ENCODE measurements at regions not wholly inside any gene's neighbourhood (a gene's known extent, or its start where the extent isn't known, plus 50 kb on each side); places are given as distances from the start of the nearest gene placed in this dataset.

DNA sequence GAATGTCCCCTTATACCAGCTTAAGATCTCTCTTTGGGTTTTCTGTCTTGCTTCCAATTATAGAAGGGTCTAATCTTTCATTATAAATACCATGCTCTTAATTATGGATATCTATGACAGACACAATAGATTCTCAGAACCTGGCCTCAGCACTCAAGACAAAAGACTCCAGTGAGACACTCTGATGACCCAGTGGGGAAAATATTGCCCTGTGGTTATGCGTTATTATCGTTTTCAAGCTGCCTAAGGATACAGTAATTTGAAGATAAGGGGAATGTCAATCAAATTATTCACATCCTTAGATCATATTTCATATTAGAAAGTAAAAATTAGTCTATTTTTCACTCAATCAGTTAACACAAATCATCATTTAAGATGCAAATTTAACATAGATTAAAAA, 748.8 kb downstream of the XPNPEP1 start:
- intact Hi-C loops (cut with DNase I), result no loop called here
- Histone ChIP-seq H3K27ac (ENCODE audit: low read depth in 2 of 2, low read length in 2 of 2) (no peak overlapping the region), H3K27me3 (ENCODE audit: control insufficient read depth, insufficient read depth, low read length) (no peaks in the 10 kb centered on the region), H3K9me3 (ENCODE audit: control insufficient read depth in 2 of 3, insufficient read depth in 1 of 3, low read length in 3 of 3) (no peaks in the 10 kb centered on the region), H3K36me3 (ENCODE audit: control insufficient read depth in 2 of 3, insufficient read depth in 3 of 3, low read length in 3 of 3) (no peaks in the 10 kb centered on the region), H3K4me3 (ENCODE audit: low read length in 3 of 3) (no peak overlapping the region), H3K9ac (ENCODE audit: low read length in 3 of 3) (no peak overlapping the region), H3K4me1 (ENCODE audit: control insufficient read depth in 2 of 3, insufficient read depth in 2 of 3, low read depth in 1 of 3, low read length in 3 of 3) (no peaks in the 10 kb centered on the region)
- no peak for FAIRE-seq
- TF ChIP-seq, protein P1, sequence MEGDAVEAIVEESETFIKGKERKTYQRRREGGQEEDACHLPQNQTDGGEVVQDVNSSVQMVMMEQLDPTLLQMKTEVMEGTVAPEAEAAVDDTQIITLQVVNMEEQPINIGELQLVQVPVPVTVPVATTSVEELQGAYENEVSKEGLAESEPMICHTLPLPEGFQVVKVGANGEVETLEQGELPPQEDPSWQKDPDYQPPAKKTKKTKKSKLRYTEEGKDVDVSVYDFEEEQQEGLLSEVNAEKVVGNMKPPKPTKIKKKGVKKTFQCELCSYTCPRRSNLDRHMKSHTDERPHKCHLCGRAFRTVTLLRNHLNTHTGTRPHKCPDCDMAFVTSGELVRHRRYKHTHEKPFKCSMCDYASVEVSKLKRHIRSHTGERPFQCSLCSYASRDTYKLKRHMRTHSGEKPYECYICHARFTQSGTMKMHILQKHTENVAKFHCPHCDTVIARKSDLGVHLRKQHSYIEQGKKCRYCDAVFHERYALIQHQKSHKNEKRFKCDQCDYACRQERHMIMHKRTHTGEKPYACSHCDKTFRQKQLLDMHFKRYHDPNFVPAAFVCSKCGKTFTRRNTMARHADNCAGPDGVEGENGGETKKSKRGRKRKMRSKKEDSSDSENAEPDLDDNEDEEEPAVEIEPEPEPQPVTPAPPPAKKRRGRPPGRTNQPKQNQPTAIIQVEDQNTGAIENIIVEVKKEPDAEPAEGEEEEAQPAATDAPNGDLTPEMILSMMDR (IDR thresholded peaks at IDR 0.05; ENCODE audit: borderline replicate concordance, extremely low read depth, insufficient read depth), result no peak
- DNase-seq, result no peak

DNA sequence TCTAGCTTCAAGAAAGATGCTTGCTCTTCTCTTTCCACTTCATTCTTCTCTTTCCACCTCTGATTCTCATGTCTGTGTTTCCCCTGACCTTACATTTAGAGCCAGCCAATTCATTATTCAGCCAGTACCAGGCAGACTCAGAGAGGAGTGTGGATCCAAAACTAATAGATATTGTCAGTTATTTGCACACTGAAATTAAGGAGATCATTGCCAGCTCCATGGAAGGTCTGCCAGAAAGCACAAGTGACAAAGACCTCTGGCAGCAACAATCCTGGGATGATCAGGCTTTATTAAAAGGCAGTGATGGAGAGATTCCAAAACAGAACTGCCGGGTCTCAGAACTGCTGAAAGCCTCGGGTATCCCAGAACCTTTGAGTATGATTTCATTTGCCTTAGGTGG, 749.4 kb downstream of the XPNPEP1 start:
- no peak for FAIRE-seq

DNA sequence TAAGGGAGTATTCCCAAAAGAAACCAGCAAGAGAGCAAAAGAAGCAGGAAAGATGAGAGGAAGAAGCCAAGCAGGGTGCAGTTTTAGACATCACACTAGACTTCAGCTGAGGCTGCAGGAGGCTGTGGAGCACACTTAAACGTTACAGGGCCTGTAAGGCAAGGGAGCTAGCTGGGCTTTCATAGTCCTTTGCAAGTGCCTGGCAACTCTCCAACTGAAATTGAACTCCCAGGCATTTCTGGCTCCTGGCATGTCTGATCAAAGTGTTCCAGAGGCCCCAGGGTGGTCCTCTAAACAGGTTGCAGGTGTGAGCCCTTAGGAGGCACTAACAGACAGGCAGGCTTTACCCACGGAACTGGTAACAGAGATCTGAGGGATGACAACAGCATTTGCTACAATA, 750.2 kb downstream of the XPNPEP1 start:
- Histone ChIP-seq H3K36me3 (ENCODE audit: control insufficient read depth in 2 of 3, insufficient read depth in 3 of 3, low read length in 3 of 3) (no peaks in the 10 kb centered on the region), H3K4me3 (ENCODE audit: low read length in 3 of 3) (no peak overlapping the region), H3K27me3 (ENCODE audit: control insufficient read depth, insufficient read depth, low read length) (no peaks in the 10 kb centered on the region), H3K9me3 (ENCODE audit: control insufficient read depth in 2 of 3, insufficient read depth in 1 of 3, low read length in 3 of 3) (no peaks in the 10 kb centered on the region), H3K9ac (ENCODE audit: low read length in 3 of 3) (no peak overlapping the region), H3K27ac (ENCODE audit: low read depth in 2 of 2, low read length in 2 of 2) (no peak overlapping the region), H3K4me1 (ENCODE audit: control insufficient read depth in 2 of 3, insufficient read depth in 2 of 3, low read depth in 1 of 3, low read length in 3 of 3) (no peaks in the 10 kb centered on the region)
- TF ChIP-seq, protein P1 (IDR thresholded peaks at IDR 0.05; ENCODE audit: borderline replicate concordance, extremely low read depth, insufficient read depth), result no peak
- DNase-seq, result peak in 3 of 5 donors; percentile 26 to 53 (median 42)
- intact Hi-C loops (cut with DNase I), result no loop called here
- no peak for FAIRE-seq

More for the DNA sequence above, 749.4 kb downstream of the XPNPEP1 start:
- Histone ChIP-seq H3K36me3 (ENCODE audit: control insufficient read depth in 2 of 3, insufficient read depth in 3 of 3, low read length in 3 of 3) (no peaks in the 10 kb centered on the region), H3K4me3 (ENCODE audit: low read length in 3 of 3) (no peak overlapping the region), H3K27me3 (ENCODE audit: control insufficient read depth, insufficient read depth, low read length) (no peaks in the 10 kb centered on the region), H3K9me3 (ENCODE audit: control insufficient read depth in 2 of 3, insufficient read depth in 1 of 3, low read length in 3 of 3) (no peaks in the 10 kb centered on the region), H3K4me1 (ENCODE audit: control insufficient read depth in 2 of 3, insufficient read depth in 2 of 3, low read depth in 1 of 3, low read length in 3 of 3) (no peaks in the 10 kb centered on the region), H3K9ac (ENCODE audit: low read length in 3 of 3) (no peak overlapping the region), H3K27ac (ENCODE audit: low read depth in 2 of 2, low read length in 2 of 2) (no peak overlapping the region)
- intact Hi-C loops (cut with DNase I), result no loop called here
- no peak for DNase-seq
- TF ChIP-seq, protein P1 (IDR thresholded peaks at IDR 0.05; ENCODE audit: borderline replicate concordance, extremely low read depth, insufficient read depth), result no peak

DNA sequence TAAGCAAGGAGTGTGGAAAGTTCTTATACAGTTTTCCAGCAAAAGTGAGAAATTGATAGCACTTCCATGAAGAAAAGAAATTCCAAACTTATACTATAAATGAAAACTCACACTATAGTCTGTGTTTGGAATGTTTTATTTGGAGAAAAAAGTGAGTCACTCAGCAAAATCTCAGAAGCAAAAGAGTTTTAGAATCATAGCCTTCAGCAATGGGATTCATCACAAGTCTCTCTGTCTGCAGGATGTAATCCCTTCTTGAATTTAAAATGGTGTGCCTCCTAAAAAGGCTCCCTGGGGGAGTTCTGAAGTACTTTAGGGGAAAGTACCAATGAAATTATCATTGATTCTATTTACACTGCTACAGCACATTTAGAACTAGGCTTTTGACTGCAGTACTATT, 756.4 kb downstream of the XPNPEP1 start:
- Histone ChIP-seq H3K4me1 (ENCODE audit: control insufficient read depth in 2 of 3, insufficient read depth in 2 of 3, low read depth in 1 of 3, low read length in 3 of 3) (no peaks in the 10 kb centered on the region), H3K4me3 (ENCODE audit: low read length in 3 of 3) (no peak overlapping the region), H3K27ac (ENCODE audit: low read depth in 2 of 2, low read length in 2 of 2) (no peak overlapping the region), H3K36me3 (ENCODE audit: control insufficient read depth in 2 of 3, insufficient read depth in 3 of 3, low read length in 3 of 3) (no peaks in the 10 kb centered on the region), H3K9ac (ENCODE audit: low read length in 3 of 3) (no peak overlapping the region), H3K9me3 (ENCODE audit: control insufficient read depth in 2 of 3, insufficient read depth in 1 of 3, low read length in 3 of 3) (no peaks in the 10 kb centered on the region), H3K27me3 (ENCODE audit: control insufficient read depth, insufficient read depth, low read length) (no peaks in the 10 kb centered on the region)
- TF ChIP-seq, protein P1 (IDR thresholded peaks at IDR 0.05; ENCODE audit: borderline replicate concordance, extremely low read depth, insufficient read depth), result no peak
- intact Hi-C loops (cut with DNase I), result no loop called here
- FAIRE-seq (no peak), DNase-seq (no peak)

Measured in kidney (tissue), 13 donors.